NCI-H226 (cell line): ENCODE measurements at regions not wholly inside any gene's neighbourhood (a gene's known extent, or its start where the extent isn't known, plus 50 kb on each side); places are given as distances from the start of the nearest gene placed in this dataset.
"Not testable (repeated sequence)": the region's sequence is repeated elsewhere in the genome, so short reads cannot be mapped to it uniquely, and the experiment has no call there.

Source experiments
- DNase-seq: peaks from one replicate; pipeline ENCODE4 v3.0.0-alpha.2; 2015

GRCh38 chr22:44650806-44651205 is 51.2 kb upstream of the PRR5 start:
- no peak for DNase-seq

GRCh38 chr22:44648821-44649565 is 53.0 kb upstream of the PRR5 start:
- DNase-seq = no peak

- DNase-seq = no peak
Measured at GRCh38 chr22:44648085-44648820, 53.8 kb upstream of the PRR5 start.

GRCh38 chr22:44647141-44647540 is 54.9 kb upstream of the PRR5 start:
- no peak for DNase-seq

GRCh38 chr22:44646668-44647067 is 55.3 kb upstream of the PRR5 start:
- no peak for DNase-seq

- DNase-seq = no peak
Measured at GRCh38 chr22:44646141-44646540, 55.9 kb upstream of the PRR5 start.

- no peak for DNase-seq
Measured at GRCh38 chr22:44645531-44645930, 56.5 kb upstream of the PRR5 start.

- no peak for DNase-seq
Measured at GRCh38 chr22:44645083-44645482, 56.9 kb upstream of the PRR5 start.

GRCh38 chr22:44643526-44644101 is 58.4 kb upstream of the PRR5 start:
- DNase-seq = not testable (repeated sequence)

GRCh38 chr22:44642096-44642644 is 59.8 kb upstream of the PRR5 start:
- DNase-seq = no peak

- DNase-seq = no peak
Measured at GRCh38 chr22:44640618-44641155, 61.3 kb upstream of the PRR5 start.

GRCh38 chr22:44639891-44640617 is 62.0 kb upstream of the PRR5 start:
- DNase-seq = no peak

GRCh38 chr22:44638971-44639760 is 62.8 kb upstream of the PRR5 start:
- no peak for DNase-seq

- DNase-seq = not testable (repeated sequence)
Measured at GRCh38 chr22:44636502-44637206, 65.3 kb upstream of the PRR5 start.

GRCh38 chr22:44635567-44635966 is 66.4 kb upstream of the PRR5 start:
- not testable (repeated sequence) for DNase-seq

GRCh38 chr22:44634426-44635321 is 67.3 kb upstream of the PRR5 start:
- no peak for DNase-seq

GRCh38 chr22:44633647-44634046 is 68.4 kb upstream of the PRR5 start:
- DNase-seq = no peak

GRCh38 chr22:44632541-44633396 is 69.2 kb upstream of the PRR5 start:
- DNase-seq = no peak

GRCh38 chr22:44630826-44631225 is 71.2 kb upstream of the PRR5 start:
- no peak for DNase-seq
